Neural cell (in vitro differentiated cells): ENCODE measurements at regions not wholly inside any gene's neighbourhood (a gene's known extent, or its start where the extent isn't known, plus 50 kb on each side); places are given as distances from the start of the nearest gene placed in this dataset.

Experiments used
- EP300 ChIP-seq: fragments of 450-650 bp; conservative IDR thresholded peaks from 2 replicates; pipeline ENCODE4 v1.6.1; 2014; ENCODE audit warnings: antibody characterized with exemption, mild to moderate bottlenecking, moderate library complexity; ENCODE audit not compliant: poor library complexity, severe bottlenecking
- EZH2 ChIP-seq: fragments of 200-600, 300-800 bp; shearing (Covaris generic), sonication (generic); IDR thresholded peaks from 2 replicates; pipeline ENCODE4 v1.6.1; 2014; ENCODE audit warnings: antibody characterized with exemption, low read length, borderline replicate concordance, mild to moderate bottlenecking; ENCODE audit not compliant: insufficient read depth, poor library complexity, severe bottlenecking
- MXI1 ChIP-seq: fragments of 450-650 bp; conservative IDR thresholded peaks from 2 replicates; pipeline ENCODE4 v1.6.1; 2014; ENCODE audit warnings: antibody characterized with exemption, mild to moderate bottlenecking; ENCODE audit not compliant: poor library complexity, severe bottlenecking
- POLR2AphosphoS5 ChIP-seq: IDR thresholded peaks from 2 replicates; pipeline ENCODE4 v1.6.1; 2012
- RAD21 ChIP-seq: fragments of 450-650 bp; conservative IDR thresholded peaks from 2 replicates; pipeline ENCODE4 v1.6.1; 2014; ENCODE audit warnings: antibody characterized with exemption, mild to moderate bottlenecking, moderate library complexity
- SMC3 ChIP-seq: fragments of 450-650 bp; conservative IDR thresholded peaks from 2 replicates; pipeline ENCODE4 v1.6.1; 2014; ENCODE audit warnings: antibody characterized with exemption, mild to moderate bottlenecking, moderate library complexity; ENCODE audit not compliant: poor library complexity
- TAF1 ChIP-seq: IDR thresholded peaks from 2 replicates; pipeline ENCODE4 v1.6.1; 2012; ENCODE audit warnings: low read depth
- TF ChIP-seq, protein P1 (sequence below): fragments of 450-650 bp; IDR thresholded peaks from 2 replicates; pipeline ENCODE4 v1.5.1; 2014; ENCODE audit warnings: antibody characterized with exemption, mild to moderate bottlenecking, moderate library complexity; ENCODE audit not compliant: poor library complexity, severe bottlenecking
- TF ChIP-seq, protein P2 (sequence below): IDR thresholded peaks from 2 replicates; pipeline ENCODE4 v1.6.1; 2012; ENCODE audit warnings: borderline replicate concordance

DNA sequence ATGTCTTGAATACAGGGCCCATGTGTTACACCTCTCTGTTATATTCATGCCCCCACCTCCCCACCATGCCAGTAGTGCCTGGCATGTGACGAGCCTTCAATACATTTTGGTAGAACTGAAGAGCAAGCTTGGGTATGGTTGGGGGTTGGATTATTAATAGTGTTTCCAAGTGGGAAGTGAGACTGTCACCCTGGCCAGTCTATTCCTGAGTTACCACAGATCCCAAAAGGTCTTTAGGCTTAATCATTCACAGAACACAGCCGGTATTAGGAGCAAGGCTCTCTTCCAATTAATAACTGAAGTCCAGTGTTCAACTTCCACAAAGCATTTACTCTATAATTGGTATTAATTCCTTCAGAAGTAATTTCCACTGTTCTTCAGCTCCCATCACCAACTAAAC, 231.9 kb upstream of the LRTM1 start:
- TF ChIP-seq, protein P1, sequence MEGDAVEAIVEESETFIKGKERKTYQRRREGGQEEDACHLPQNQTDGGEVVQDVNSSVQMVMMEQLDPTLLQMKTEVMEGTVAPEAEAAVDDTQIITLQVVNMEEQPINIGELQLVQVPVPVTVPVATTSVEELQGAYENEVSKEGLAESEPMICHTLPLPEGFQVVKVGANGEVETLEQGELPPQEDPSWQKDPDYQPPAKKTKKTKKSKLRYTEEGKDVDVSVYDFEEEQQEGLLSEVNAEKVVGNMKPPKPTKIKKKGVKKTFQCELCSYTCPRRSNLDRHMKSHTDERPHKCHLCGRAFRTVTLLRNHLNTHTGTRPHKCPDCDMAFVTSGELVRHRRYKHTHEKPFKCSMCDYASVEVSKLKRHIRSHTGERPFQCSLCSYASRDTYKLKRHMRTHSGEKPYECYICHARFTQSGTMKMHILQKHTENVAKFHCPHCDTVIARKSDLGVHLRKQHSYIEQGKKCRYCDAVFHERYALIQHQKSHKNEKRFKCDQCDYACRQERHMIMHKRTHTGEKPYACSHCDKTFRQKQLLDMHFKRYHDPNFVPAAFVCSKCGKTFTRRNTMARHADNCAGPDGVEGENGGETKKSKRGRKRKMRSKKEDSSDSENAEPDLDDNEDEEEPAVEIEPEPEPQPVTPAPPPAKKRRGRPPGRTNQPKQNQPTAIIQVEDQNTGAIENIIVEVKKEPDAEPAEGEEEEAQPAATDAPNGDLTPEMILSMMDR, result no peak
- no peak for TF ChIP-seq EZH2
- TF ChIP-seq, protein P2, sequence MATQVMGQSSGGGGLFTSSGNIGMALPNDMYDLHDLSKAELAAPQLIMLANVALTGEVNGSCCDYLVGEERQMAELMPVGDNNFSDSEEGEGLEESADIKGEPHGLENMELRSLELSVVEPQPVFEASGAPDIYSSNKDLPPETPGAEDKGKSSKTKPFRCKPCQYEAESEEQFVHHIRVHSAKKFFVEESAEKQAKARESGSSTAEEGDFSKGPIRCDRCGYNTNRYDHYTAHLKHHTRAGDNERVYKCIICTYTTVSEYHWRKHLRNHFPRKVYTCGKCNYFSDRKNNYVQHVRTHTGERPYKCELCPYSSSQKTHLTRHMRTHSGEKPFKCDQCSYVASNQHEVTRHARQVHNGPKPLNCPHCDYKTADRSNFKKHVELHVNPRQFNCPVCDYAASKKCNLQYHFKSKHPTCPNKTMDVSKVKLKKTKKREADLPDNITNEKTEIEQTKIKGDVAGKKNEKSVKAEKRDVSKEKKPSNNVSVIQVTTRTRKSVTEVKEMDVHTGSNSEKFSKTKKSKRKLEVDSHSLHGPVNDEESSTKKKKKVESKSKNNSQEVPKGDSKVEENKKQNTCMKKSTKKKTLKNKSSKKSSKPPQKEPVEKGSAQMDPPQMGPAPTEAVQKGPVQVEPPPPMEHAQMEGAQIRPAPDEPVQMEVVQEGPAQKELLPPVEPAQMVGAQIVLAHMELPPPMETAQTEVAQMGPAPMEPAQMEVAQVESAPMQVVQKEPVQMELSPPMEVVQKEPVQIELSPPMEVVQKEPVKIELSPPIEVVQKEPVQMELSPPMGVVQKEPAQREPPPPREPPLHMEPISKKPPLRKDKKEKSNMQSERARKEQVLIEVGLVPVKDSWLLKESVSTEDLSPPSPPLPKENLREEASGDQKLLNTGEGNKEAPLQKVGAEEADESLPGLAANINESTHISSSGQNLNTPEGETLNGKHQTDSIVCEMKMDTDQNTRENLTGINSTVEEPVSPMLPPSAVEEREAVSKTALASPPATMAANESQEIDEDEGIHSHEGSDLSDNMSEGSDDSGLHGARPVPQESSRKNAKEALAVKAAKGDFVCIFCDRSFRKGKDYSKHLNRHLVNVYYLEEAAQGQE, result no peak
- TF ChIP-seq EP300, result no peak
- TF ChIP-seq TAF1, result no peak
- no peak for TF ChIP-seq POLR2AphosphoS5
- TF ChIP-seq RAD21, result no peak
- TF ChIP-seq MXI1, result no peak
- no peak for TF ChIP-seq SMC3
